GM21526 (cell line): ENCODE measurements at regions not wholly inside any gene's neighbourhood (a gene's known extent, or its start where the extent isn't known, plus 50 kb on each side); places are given as distances from the start of the nearest gene placed in this dataset.

Source experiments
- ATAC-seq: cut with Tn5 transposase; IDR thresholded peaks from one replicate; pipeline ENCODE4 v1.9.1; 2021; ENCODE audit warnings: moderate library complexity; ENCODE audit not compliant: unreplicated experiment, low FRiP score

DNA sequence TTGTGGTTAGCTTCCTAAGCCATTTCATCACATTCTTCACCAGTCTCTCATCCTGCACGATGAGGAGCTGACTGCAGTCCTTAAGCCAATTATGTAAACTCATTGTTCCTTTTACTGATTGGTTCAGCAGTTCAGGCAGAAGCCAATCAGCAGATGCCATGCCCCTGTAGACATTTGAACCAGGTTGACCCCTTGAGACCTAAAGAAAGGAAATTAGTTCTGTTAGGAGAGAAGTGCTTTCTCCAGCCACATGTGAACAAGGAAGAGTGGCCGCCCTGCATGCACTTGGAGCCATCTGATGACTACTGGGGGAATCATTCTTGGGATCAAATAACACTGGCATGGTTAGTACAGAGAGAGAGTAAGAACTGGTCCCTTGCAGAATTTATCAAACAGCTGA, 535.2 kb upstream of the ID4 start:
- ATAC-seq, result no peak

DNA sequence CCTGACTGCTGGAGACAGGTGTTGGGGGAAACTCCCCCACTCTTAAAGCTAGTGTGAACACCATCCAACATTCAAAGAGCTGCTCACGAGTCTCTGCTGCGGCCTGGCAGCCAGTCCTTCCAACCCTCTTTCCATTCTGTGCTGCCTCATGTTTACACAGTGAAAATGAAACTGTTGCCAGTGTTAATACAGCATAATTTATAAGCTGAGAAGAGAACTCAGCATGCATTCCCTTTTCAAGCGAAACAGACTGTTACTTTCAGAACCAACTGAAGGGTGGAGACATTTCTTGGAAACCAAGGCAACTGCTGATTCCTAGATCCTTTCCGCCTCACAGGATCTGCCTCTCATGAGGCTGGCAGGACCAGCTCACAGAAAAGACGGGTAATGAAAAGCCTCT, 533.8 kb upstream of the ID4 start:
- no peak for ATAC-seq

DNA sequence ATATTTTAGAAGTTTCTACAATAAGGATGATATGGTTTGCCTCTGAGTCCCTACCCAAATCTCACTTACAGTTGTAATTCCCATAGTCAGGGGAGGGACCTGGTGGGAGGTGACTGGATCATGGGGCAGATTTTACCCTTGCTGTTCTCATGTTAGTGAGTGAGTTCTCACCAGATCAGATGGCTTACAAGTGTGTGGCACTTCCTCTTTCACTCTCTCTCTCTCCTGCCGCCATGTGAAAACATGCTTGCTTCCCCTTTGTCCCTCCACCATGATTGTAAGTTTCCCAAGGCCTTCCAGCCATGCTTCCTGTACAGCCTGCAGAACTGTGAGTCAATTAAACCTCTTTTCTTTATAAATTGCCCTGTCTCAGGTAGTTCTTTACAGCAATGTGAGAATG, 527.5 kb upstream of the ID4 start:
- no peak for ATAC-seq

DNA sequence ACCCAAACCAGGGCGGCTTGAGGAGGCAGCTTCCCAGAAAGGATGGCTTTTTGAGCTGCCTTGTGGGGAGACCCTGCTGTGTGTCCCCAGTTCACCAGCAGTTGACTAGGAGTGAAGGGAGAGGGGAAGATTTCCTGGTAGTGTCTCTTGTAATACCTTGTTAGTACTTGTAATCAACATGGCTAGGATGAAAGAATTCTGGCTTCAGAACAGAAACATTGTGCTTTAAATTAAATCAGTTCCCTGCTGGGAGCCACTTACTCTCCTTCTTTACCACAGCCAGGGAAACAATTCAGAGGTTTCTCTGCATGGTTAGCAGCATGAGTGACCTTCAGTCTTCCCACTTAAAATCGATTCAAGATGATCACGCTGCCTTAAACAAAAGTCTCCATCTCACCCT, 525.4 kb upstream of the ID4 start:
- ATAC-seq, result no peak

DNA sequence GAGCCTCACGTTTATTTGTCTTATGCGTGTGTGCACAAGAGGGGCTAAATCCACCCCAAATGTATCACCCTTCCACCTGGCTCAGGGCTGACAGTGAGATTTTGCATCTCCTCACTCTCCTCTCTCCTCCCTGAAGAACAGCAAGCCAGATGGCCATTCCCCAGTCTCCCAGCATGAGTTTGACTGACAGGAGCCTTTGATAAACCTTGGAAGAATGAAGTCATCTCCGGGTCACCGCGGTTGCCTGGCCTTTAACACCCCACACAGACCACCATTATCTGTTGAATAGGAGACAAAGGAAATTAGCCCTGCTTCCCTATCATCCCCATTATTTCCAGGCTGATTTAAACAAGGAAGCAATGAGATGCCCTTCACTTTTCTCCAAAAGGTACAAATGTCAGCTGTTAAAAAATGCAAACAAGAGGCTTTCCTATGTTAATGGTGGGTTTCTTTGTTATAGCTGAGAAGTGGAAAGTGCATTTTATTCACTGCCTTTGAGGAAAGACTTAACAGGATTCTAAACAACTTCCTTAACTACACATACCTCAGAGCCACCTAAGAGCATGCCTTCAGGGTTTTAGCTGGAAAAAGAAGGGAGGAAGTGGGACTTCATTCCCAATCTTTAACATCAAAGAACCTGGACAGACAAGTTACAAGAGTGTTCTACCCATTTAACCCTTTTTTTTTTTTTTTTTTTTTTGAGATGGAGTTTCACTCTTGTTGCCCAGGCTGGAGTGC, 524.8 kb upstream of the ID4 start:
- no peak for ATAC-seq

DNA sequence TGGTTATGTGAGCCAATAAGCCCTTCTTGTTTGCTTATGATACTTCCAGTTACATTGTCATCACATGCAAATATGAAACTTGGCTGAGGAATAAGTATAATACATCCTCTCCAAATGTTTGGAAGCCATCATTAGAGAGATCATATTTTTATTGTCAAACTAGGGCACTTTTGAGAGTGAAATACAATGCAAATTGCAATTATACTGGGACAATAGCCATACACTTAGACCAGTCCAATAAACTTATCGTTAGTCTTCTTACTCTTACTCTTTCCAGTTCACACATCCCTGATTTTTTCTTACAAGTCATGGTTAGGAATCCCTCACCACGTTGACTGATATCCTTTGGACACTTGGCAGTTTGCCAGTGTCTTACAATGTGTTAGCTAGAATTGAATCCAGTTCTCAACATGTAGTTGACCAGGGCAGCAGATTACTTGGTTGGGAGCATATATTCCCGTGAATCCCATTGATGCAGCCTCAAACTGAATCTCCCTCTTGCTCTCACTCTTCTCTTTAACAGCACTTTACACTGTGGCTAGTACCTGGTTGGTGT, 519.7 kb upstream of the ID4 start:
- ATAC-seq, result no peak

DNA sequence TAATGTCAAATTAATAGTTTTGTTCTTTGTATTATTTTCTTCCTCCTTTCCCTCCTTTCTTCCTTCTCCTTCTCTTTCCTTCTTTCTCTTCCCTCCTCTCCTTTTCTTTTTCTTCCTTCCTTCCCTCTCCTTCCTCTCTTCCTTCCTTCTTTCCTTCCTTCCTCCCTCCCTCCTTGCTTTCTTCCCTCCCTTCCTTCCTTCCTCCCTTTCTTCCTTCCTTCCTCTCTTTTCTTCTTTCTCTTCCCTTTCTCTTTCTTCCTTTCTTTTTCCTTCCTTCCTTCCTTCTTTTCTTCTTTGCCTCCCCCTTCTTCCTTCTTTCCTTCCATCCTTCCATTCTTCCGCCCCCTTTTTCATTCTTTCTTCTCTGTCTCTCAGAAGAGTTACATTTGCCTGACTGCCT, 518.2 kb upstream of the ID4 start:
- no peak for ATAC-seq

DNA sequence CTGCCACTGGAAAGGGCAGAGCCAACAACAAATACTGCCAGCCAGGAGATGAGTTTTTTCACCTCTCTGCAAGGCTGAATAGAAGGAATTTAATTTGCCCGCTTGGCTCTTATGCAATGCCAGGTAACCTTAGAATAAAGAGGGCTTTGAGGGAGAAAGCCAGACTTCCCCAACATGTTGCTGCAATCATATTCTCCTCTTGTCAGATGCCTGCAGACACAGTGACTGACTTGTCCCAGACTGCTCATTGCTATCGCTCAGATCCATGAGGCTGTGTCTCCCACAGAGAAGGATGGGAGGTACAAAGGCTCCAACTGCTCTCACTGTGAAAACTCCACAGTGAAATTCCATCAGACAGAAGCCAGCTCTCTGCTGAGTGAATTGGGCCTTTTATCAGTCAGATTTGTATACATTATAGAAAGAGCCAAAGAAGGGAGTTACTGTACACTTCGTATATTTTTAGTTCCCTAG, 517.0 kb upstream of the ID4 start:
- ATAC-seq, result no peak

DNA sequence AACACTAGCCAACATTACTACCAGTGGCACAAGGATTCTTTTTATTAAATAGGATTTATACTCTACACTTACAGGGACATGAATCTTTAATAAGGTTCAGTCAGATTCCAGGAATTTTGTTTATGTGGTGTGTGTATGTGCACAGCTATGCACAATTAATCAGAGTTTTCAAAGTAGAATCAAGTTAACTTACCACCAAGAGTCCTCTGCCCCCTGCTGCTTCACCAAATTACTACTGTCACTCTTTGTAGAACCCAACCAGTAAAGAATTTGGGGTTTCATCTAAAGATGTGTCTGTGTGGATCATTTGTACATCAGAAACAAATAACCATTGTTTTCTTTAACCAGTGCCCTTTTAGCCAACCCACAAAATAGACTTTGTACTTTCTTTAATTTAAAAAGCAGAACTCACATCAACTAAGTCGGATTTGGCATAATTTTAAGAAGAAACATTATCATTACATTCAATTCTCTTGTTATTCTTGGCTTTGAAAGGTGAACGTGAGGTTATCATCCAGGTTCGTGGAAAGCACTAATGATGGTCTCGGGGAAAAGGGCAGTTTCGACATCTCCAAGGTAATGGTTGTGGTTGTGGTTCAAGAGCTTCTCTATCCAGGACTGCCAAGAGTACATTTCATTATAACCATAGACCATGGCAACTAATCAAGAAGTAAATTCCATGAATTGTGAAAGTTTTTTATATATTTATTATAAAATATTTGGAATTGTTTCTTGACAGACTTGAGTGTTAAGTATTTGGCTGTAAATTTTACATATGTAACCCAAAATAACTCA, 514.3 kb upstream of the ID4 start:
- ATAC-seq, result no peak

DNA sequence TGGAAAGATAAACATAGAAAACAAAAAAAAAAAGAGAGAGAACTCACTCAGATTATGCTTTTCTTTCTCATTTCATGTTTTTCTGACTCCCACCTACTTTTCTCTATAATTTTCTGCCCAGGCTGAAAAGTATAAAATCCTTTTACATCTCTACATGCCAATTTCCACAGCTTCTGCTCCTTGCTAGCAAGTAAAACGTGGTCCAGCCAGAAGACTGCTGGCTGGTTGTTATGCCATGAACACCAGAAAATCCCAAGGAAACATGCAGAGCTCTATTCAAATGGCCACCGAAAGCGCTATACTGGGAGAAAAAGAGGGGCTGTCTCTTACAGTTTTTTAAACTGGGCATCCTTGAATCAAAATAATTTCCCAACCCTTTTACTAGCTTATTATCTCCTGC, 512.8 kb upstream of the ID4 start:
- no peak for ATAC-seq

DNA sequence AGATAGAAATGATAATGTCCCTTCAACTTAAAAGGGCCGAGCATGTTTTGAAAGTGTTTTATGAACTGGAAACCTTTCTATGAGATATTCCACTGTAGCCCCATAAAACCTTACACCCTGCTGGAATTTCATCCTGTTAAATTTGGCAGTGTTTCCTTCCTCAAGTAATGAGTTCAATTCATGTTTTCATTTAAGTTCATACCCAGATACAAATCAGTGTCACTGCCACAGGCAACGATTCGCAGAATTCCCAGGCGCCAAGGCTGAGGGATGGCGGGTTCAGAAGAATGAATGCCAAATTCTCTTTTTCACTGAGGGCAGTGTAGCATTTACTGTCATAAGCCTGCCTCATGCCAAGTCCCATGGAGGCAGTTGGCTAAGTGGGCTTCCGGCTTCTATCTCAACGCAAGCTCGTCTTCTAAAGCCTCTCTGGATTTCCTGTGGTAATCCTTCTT, 511.8 kb upstream of the ID4 start:
- no peak for ATAC-seq

DNA sequence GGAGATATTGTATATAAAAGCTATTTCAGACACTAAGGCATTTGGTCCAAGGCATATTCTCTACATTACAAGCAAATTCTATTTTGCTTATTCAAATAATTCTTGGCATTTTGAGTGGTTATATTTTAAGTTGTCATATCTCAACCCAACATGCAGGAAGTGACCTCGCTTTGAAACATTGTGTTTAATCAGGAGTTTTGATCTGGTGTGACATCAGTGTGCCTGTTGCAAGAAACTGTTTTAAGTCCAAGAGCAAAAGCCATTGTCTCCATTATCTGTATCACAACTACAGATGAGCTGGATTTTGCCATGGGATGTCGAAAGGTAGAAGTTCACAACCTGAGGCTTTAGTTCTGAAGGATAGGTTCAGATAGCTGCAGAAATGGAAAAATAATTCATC, 509.9 kb upstream of the ID4 start:
- no peak for ATAC-seq

DNA sequence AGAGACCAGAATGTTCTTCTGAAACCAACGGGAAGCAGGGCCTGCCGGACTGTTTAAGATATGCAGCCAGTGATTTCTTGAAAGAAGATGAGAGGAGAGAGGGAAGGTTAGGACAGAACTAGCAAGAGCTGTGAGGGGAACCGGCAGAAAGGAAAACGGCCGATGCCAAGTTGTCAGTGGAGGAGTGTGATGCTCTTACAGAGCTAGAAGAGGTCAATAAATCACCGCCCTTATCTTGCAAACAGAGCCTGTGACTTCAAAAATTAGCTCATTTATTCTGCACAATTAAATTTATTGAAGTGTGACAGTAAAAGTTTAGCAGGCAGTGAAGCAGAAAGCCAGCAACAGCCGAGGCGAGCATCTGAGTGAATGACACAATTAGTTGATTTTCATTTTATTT, 509.5 kb upstream of the ID4 start:
- no peak for ATAC-seq

DNA sequence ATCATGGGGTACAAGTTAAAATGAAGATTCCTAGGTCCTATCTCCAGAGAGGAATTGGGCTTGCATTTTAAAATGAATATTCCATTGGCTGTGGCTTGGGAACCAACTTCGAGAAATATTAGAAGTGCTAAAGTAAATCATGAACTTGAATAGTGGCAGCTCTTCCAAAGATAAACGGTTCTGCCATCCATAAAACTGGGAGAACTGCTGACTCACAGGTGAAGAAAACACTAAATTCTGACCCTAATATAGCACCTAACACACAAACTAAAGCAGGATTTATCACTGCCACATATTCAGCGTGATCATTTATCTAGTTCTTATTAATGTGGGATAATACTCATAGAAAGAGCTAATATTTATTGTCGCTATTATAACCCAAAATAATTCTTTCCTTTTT, 508.1 kb upstream of the ID4 start:
- no peak for ATAC-seq

DNA sequence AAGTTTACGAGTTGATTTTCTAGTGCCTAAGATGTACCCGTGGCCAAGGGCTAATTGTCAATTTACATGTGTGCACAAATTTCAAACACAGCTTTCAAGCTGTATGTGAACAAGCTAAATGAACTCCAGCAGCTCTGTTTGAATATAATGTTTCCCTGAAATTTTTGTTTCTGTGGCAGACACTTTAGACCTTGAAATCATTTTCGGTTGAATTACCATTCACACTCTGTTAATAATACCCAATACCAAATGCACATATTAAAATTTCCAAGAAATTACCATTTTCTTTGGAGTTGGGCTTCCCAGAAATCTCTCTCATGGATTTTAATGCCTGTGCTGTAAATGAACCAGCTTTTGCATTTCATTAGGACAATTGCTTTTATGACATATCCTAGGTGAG, 506.1 kb upstream of the ID4 start:
- ATAC-seq, result no peak

DNA sequence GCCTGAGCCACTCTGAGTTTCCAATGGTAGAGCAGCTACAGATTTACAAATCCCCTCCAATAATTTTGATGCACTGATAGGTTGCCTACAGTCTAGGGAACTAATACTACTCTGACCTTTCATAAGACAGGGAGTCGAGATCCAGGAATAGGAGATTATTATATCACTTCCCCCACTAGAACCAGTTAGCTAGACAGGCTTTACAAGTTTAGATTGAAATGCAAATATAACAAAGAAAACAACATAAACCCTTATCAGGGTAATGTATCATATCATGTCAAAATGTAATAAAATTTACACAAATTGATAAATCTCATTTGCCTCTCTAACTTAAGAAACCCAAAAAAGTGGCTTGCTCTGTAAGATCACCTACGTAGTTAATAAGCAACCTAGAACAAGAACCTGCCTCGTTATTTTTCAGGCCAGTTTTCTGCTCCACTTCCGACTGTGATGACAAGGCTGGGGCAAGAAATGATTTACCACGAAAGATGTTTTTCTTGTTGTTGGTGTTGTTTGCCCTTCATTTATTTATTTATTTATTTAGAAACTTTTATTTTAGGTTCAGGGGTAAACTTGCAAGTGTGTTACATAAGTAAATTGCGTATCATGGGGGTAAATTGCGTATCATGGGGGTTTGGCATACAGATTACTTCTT, 504.2 kb upstream of the ID4 start:
- no peak for ATAC-seq

DNA sequence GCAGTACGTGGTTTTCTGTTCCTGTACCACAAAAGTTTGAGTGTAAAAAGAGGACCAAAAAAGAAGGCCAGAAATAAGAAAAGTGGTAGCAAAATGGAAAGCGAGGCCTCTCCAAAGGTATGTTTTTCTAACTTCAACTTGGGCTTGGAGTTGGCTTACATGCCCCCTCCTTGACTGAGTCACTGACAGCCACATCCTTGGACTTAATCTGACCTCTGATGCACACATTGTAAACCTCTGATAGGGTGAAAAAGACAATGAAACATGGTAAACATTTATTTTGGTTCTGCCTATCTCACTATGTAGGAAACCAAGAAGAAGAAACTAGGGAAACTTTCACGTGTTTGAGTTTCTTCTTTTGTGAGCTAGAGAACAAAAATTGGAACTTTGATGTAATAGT, 503.2 kb upstream of the ID4 start:
- no peak for ATAC-seq

DNA sequence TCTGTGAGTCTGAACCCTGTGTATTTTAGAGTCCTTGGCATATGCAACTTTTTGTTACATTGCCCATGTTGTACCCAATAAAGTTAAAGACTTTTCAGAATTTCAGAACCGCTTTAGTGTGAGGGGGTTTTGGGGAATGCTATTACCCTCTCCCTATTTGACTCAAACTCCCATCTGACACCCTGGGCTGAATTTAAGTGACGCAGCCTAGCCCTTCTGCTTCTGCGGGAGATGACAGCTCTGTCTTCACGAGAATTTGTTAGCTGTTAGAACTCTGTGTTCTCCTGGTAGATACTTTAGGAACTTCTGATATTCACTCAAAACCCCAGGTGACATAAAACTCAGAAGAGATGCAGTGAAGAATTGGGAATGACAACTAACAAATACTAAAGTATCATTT, 500.6 kb upstream of the ID4 start:
- no peak for ATAC-seq

DNA sequence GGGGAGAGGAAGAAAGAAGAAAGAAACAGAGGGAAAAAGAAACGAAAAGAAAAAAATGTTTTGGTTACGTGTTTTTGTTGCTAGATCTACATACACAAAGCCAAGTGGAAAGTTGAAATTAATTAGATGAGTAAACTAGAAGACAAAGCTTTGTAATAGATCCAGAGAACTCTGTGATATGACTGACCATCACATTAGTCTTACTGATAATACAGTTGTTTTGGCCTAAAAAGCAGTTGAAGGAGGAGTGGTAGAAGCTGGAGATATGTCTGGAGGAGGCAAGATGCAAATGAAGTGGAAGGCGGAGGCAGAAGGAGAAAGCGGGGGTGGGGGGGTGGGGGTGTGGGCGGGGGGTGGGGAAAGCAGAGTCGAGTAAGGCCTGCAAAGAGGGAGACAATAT, 500.1 kb upstream of the ID4 start:
- no peak for ATAC-seq

DNA sequence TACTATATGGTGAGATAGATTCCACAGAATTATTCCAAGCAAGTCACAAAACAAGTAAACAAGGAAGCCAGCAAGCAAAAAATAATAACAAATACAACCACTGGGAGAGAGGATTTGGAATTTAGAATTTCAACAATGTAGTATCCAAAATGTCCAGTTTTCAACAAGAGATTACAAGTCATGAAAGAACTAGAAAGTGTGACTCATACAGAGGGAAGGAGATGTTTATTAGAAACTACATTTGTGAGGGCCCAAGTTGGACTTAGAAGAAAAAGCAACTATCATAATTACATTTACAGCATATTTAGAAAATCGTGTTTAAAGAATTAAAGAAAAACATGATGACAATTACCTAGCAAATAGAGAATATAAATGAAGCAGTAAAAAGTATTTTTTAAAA, 494.6 kb upstream of the ID4 start:
- no peak for ATAC-seq

DNA sequence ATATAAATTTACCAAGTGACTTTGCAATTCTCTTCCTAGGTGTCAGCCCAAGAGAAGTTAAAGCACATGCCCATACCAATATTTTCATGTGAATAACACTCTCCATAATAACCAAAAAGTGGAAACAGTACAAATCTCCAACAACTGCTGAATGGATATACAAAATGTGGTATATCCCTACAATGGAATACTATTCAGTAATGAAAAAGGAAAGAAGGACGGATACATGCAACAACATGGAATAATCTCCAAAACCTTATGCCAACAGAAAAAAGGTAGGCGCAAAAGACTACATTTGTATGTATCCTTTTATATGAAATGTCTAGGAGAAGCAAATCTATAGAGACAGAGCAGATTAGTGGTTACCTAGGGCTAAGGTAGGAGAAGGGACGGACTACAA, 487.7 kb upstream of the ID4 start:
- ATAC-seq, result no peak
